ENCODE measurements at regions not wholly inside any gene's neighbourhood (a gene's known extent, or its start where the extent isn't known, plus 50 kb on each side); places are given as distances from the start of the nearest gene placed in this dataset.

DNA sequence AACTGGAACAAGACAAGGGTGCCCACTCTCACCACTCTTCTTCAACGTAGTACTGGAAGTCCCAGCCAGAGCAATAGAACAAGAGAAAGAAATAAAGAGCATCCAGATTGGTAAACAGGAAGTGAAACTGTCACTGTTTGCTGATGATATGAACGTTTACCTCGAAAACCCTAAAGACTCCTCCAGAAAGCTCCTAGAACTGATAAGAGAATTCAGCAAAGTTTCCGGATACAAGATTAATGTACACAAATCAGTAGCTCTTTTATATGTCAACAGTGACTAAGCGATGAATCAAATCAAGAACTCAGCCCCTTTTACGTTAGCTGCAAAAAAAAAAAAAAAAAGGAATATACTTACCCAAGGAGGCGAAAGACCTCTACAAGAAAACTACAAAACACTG is 306.6 kb downstream of the PLK2 start:
- TF ChIP-seq, protein P1, sequence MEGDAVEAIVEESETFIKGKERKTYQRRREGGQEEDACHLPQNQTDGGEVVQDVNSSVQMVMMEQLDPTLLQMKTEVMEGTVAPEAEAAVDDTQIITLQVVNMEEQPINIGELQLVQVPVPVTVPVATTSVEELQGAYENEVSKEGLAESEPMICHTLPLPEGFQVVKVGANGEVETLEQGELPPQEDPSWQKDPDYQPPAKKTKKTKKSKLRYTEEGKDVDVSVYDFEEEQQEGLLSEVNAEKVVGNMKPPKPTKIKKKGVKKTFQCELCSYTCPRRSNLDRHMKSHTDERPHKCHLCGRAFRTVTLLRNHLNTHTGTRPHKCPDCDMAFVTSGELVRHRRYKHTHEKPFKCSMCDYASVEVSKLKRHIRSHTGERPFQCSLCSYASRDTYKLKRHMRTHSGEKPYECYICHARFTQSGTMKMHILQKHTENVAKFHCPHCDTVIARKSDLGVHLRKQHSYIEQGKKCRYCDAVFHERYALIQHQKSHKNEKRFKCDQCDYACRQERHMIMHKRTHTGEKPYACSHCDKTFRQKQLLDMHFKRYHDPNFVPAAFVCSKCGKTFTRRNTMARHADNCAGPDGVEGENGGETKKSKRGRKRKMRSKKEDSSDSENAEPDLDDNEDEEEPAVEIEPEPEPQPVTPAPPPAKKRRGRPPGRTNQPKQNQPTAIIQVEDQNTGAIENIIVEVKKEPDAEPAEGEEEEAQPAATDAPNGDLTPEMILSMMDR (IDR thresholded peaks at IDR 0.05), result no peak
- TF ChIP-seq POLR2A (IDR thresholded peaks at IDR 0.05), result no peak
